IMR-90 (cell line): ENCODE measurements at regions not wholly inside any gene's neighbourhood (a gene's known extent, or its start where the extent isn't known, plus 50 kb on each side); places are given as distances from the start of the nearest gene placed in this dataset.

Experiments
- ATAC-seq: fragments of 200-7000 bp; cut with Tn5 transposase; 2 replicates; pipeline ENCODE4 v1.9.1; 2020; ENCODE audit warnings: low read depth, mild to moderate bottlenecking, moderate library complexity
- BruUV-seq: library from RNA; stranded (reverse); fragments of 400-500 nt; replicated peaks from 2 replicates; lab custom pipeline; 2021; lab: Mats Ljungman, UMichigan
- CTCF ChIA-PET: fragments of 300-600 bp; formaldehyde crosslinking; extraction: SDS; loops from one replicate; lab custom pipeline; 2021; ENCODE audit warnings: antibody characterized with exemption; lab: Yijun Ruan, JAX
- POLR2A ChIA-PET: fragments of 300-600 bp; sonication (Branson Sonifier 250); formaldehyde crosslinking; loops from one replicate; lab custom pipeline; 2022; ENCODE audit warnings: antibody characterized with exemption; ENCODE audit not compliant: unreplicated experiment; lab: Charles Lee
- DNase-seq: peaks from one replicate; pipeline ENCODE4 v3.0.0; 2013
- H2AFZ ChIP-seq: replicated peaks from 2 replicates; pipeline ENCODE3; 2013; ENCODE audit warnings: low read length, mild to moderate bottlenecking; ENCODE audit not compliant: poor library complexity
- H2AK5ac ChIP-seq: 2 replicates; pipeline ENCODE4 v1.6.1; 2013; ENCODE audit warnings: low read depth, low read length, inconsistent platforms
- H2AK9ac ChIP-seq: replicated peaks from 2 replicates; pipeline ENCODE3; 2013; ENCODE audit warnings: mild to moderate bottlenecking, low read depth, low read length, moderate library complexity; ENCODE audit not compliant: poor library complexity
- H2BK120ac ChIP-seq: 2 replicates; pipeline ENCODE4 v1.6.1; 2013; ENCODE audit warnings: low read depth, low read length, inconsistent platforms
- H2BK15ac ChIP-seq: 3 replicates; pipeline ENCODE4 v1.6.1; 2013; ENCODE audit warnings: low read depth, low read length, inconsistent platforms
- H2BK20ac ChIP-seq: 2 replicates; pipeline ENCODE4 v1.6.1; 2013; ENCODE audit warnings: low read depth, mild to moderate bottlenecking, inconsistent platforms, low read length, moderate library complexity
- H2BK5ac ChIP-seq: 2 replicates; pipeline ENCODE4 v1.6.1; 2013; ENCODE audit warnings: mild to moderate bottlenecking, low read depth, low read length, inconsistent platforms; ENCODE audit not compliant: poor library complexity, severe bottlenecking
- H3K14ac ChIP-seq: replicated peaks from 2 replicates; pipeline ENCODE4 v1.6.1; 2013; ENCODE audit warnings: low read depth, low read length, inconsistent platforms
- H3K18ac ChIP-seq: 2 replicates; pipeline ENCODE4 v1.6.1; 2013; ENCODE audit warnings: low read depth, low read length, control low read depth
- H3K23ac ChIP-seq: 2 replicates; pipeline ENCODE4 v1.6.1; 2013; ENCODE audit warnings: low read depth, low read length, inconsistent platforms
- H3K27ac ChIP-seq: 2 replicates; pipeline ENCODE4 v1.5.1; 2013; ENCODE audit warnings: mild to moderate bottlenecking, control low read depth, low read length; ENCODE audit not compliant: insufficient read depth
- H3K27me3 ChIP-seq: 2 replicates; pipeline ENCODE4 v1.6.1; 2013; ENCODE audit warnings: low read length; ENCODE audit not compliant: control insufficient read depth, insufficient read depth
- H3K36me3 ChIP-seq: 2 replicates; pipeline ENCODE4 v1.6.1; 2013; ENCODE audit warnings: low read length, mixed read lengths; ENCODE audit not compliant: control insufficient read depth, insufficient read depth
- H3K4ac ChIP-seq: 2 replicates; pipeline ENCODE4 v1.6.1; 2013; ENCODE audit warnings: low read depth, low read length, inconsistent platforms
- H3K4me1 ChIP-seq: 2 replicates; pipeline ENCODE4 v1.6.1; 2013; ENCODE audit warnings: low read length, mixed read lengths; ENCODE audit not compliant: control insufficient read depth, insufficient read depth
- H3K4me2 ChIP-seq: 2 replicates; pipeline ENCODE4 v1.6.1; 2013; ENCODE audit warnings: low read depth, mild to moderate bottlenecking, control low read depth, low read length, moderate library complexity
- H3K4me3 ChIP-seq: 2 replicates; pipeline ENCODE4 v1.5.1; 2013; ENCODE audit warnings: low read depth, mild to moderate bottlenecking, control low read depth, low read length, moderate library complexity; ENCODE audit not compliant: insufficient read depth
- H3K56ac ChIP-seq: 2 replicates; pipeline ENCODE4 v1.6.1; 2013; ENCODE audit warnings: low read length, inconsistent platforms; ENCODE audit not compliant: insufficient read depth; ENCODE audit errors: extremely low read depth
- H3K79me1 ChIP-seq, 2 experiments: 2 replicates each; pipeline ENCODE4 v1.6.1; 2013; ENCODE audit warnings: low read length in 2 of 2, inconsistent platforms in 1 of 2, low read depth in 1 of 2
- H3K9ac ChIP-seq: 2 replicates; pipeline ENCODE4 v1.6.1; 2013; ENCODE audit warnings: low read depth, low read length, control low read depth
- H3K9me1 ChIP-seq: 2 replicates; pipeline ENCODE4 v1.6.1; 2013; ENCODE audit warnings: low read length, inconsistent platforms; ENCODE audit not compliant: insufficient read depth
- H3K9me3 ChIP-seq: 2 replicates; pipeline ENCODE4 v1.6.1; 2013; ENCODE audit warnings: low read length; ENCODE audit not compliant: control insufficient read depth, insufficient read depth
- H4K20me1 ChIP-seq: 2 replicates; pipeline ENCODE4 v1.6.1; 2013; ENCODE audit warnings: low read length, inconsistent platforms; ENCODE audit not compliant: insufficient read depth
- H4K5ac ChIP-seq: 2 replicates; pipeline ENCODE4 v1.6.1; 2013; ENCODE audit warnings: mild to moderate bottlenecking, low read depth, low read length, control low read depth
- H4K8ac ChIP-seq, 2 experiments: 2 replicates each; pipeline ENCODE4 v1.6.1; 2013; ENCODE audit warnings: low read depth in 2 of 2, low read length in 2 of 2, control low read depth in 1 of 2, inconsistent platforms in 1 of 2
- H4K91ac ChIP-seq: 2 replicates; pipeline ENCODE4 v1.6.1; 2013; ENCODE audit warnings: low read depth, low read length, inconsistent platforms; ENCODE audit not compliant: insufficient read depth
- BHLHE40 ChIP-seq: fragments of 150-350 bp; IDR thresholded peaks from 2 replicates; pipeline ENCODE4 v1.6.1; 2016; ENCODE audit warnings: mild to moderate bottlenecking, low read depth, low read length
- CEBPB ChIP-seq: IDR thresholded peaks from 2 replicates; pipeline ENCODE4 v1.6.1; 2012; ENCODE audit warnings: low read depth, low read length, improper control_type of control experiment
- CHD1 ChIP-seq: IDR thresholded peaks from 2 replicates; pipeline ENCODE4 v1.6.1; 2012; ENCODE audit warnings: low read depth, low read length, improper control_type of control experiment
- CTCF ChIP-seq: conservative IDR thresholded peaks from 2 replicates; pipeline ENCODE4 v1.5.1; 2012; ENCODE audit warnings: mild to moderate bottlenecking, low read depth, low read length, improper control_type of control experiment
- ELK1 ChIP-seq: fragments of 150-350 bp; IDR thresholded peaks from 2 replicates; pipeline ENCODE4 v1.6.1; 2016; ENCODE audit warnings: low read depth, mild to moderate bottlenecking, low read length, moderate library complexity, borderline replicate concordance
- MAFK ChIP-seq: IDR thresholded peaks from 2 replicates; pipeline ENCODE4 v1.6.1; 2012; ENCODE audit warnings: low read depth, low read length, improper control_type of control experiment
- MAZ ChIP-seq: IDR thresholded peaks from 2 replicates; pipeline ENCODE4 v1.6.1; 2012; ENCODE audit warnings: low read depth, mild to moderate bottlenecking, low read length, improper control_type of control experiment, moderate library complexity, borderline replicate concordance
- MXI1 ChIP-seq: IDR thresholded peaks from 2 replicates; pipeline ENCODE4 v1.6.1; 2012; ENCODE audit warnings: low read depth, mild to moderate bottlenecking, low read length, moderate library complexity, borderline replicate concordance
- NFE2L2 ChIP-seq: fragments of 150-350 bp; IDR thresholded peaks from 2 replicates; pipeline ENCODE4 v1.6.1; 2016; ENCODE audit warnings: low read depth, mild to moderate bottlenecking, low read length
- RAD21 ChIP-seq: IDR thresholded peaks from 2 replicates; pipeline ENCODE4 v1.6.1; 2012; ENCODE audit warnings: low read length, improper control_type of control experiment
- RCOR1 ChIP-seq: IDR thresholded peaks from 2 replicates; pipeline ENCODE4 v1.6.1; 2012; ENCODE audit warnings: mild to moderate bottlenecking, low read length, improper control_type of control experiment; ENCODE audit not compliant: insufficient replicate concordance
- RFX5 ChIP-seq: IDR thresholded peaks from 2 replicates; pipeline ENCODE4 v1.8.0; 2012; ENCODE audit warnings: low read depth, mild to moderate bottlenecking, low read length, moderate library complexity
- SMC3 ChIP-seq: fragments of 150-350 bp; IDR thresholded peaks from 2 replicates; pipeline ENCODE4 v1.6.1; 2016; ENCODE audit warnings: low read depth, mild to moderate bottlenecking, antibody characterized with exemption, low read length, moderate library complexity
- USF2 ChIP-seq: fragments of 150-350 bp; IDR thresholded peaks from 2 replicates; pipeline ENCODE4 v1.6.1; 2017; ENCODE audit warnings: mild to moderate bottlenecking, antibody characterized with exemption, low read length, low read depth
- dilution Hi-C: fragments of 300-500 bp; cut with HindIII; formaldehyde crosslinking; loops from one replicate; pipeline ENCODE4 v1.14.3; 2018; ENCODE audit warnings: low sequenced_read_pairs; ENCODE audit not compliant: unreplicated experiment
- in situ Hi-C: fragments of 300-500 bp; cut with MboI; formaldehyde crosslinking; loops from 3 replicates; pipeline ENCODE4 v1.14.3; 2019; ENCODE audit warnings: low sequenced_read_pairs, inconsistent platforms, mixed read lengths
- intact Hi-C: fragments of 100-400 bp; cut with micrococcal nuclease; formaldehyde crosslinking; loops from 2 replicates; pipeline ENCODE4 v1.10.0; 2022

- DNase-seq: no peak
- POLR2A ChIA-PET: no interaction called here
- Histone ChIP-seq H2AK5ac (no peak overlapping the region), H4K20me1 (no peaks in the 10 kb centered on the region), H3K4me2 (no peak overlapping the region), H3K4me3 (no peak overlapping the region), H4K5ac (no peak overlapping the region), H2AK9ac (no peak overlapping the region), H3K9me3 (peaks cover 2% of the 10 kb centered on the region), H3K9me1 (no peaks in the 10 kb centered on the region), H3K36me3 (no peaks in the 10 kb centered on the region), H4K8ac (no peak overlapping the region), H2BK20ac (no peak overlapping the region), H3K9ac (no peak overlapping the region), H3K27ac (no peak overlapping the region), H3K79me1 (no peaks in the 10 kb centered on the region), H2AFZ (no peak overlapping the region), H3K23ac (no peak overlapping the region), H3K4ac (no peak overlapping the region), H4K91ac (no peak overlapping the region), H3K56ac (no peak overlapping the region), H3K14ac (no peak overlapping the region), H3K27me3 (no peaks in the 10 kb centered on the region), H2BK15ac (no peak overlapping the region), H3K18ac (no peak overlapping the region), H2BK5ac (no peak overlapping the region), H3K4me1 (no peaks in the 10 kb centered on the region), H2BK120ac (no peak overlapping the region)
- intact Hi-C loops: no loop called here
- dilution Hi-C loops: no loop called here
- in situ Hi-C loops: no loop called here
- no peak for TF ChIP-seq NFE2L2
- no peak for TF ChIP-seq USF2
- TF ChIP-seq RCOR1: no peak
- no peak for TF ChIP-seq SMC3
- TF ChIP-seq RAD21: no peak
- TF ChIP-seq CTCF: no peak
- TF ChIP-seq MAFK: no peak
- TF ChIP-seq CEBPB: no peak
- no peak for TF ChIP-seq CHD1
- no peak for TF ChIP-seq MXI1
- no peak for TF ChIP-seq MAZ
- no peak for TF ChIP-seq BHLHE40
- TF ChIP-seq RFX5: no peak
- TF ChIP-seq ELK1: no peak
- no TSS peak for BruUV-seq
- no peak for ATAC-seq
- CTCF ChIA-PET: no interaction called here
These were observed 507.0 kb upstream of the PABPC4L start for GRCh38 chr4:134708616-134709015.
